T-cell (primary cell): ENCODE measurements at regions not wholly inside any gene's neighbourhood (a gene's known extent, or its start where the extent isn't known, plus 50 kb on each side); places are given as distances from the start of the nearest gene placed in this dataset.

Experiments
- ATAC-seq, 4 experiments: fragments of 200-7000 bp in 3 of 4; fragments of 150-1000 bp in 1 of 4; cut with Tn5 transposase; replicated peaks in 1 of 4; 1 replicate in 3 of 4; 2 replicates in 1 of 4; pipeline ENCODE4 v1.10.0; 2021; ENCODE audit warnings: moderate library complexity in 3 of 4, mild to moderate bottlenecking in 2 of 4, moderate number of reproducible peaks in 1 of 4
- CTCF ChIA-PET, 2 donors: fragments of 300-600 bp; sonication (Branson Sonifier 250); formaldehyde crosslinking; loops; one replicate each; lab custom pipeline; 2022; ENCODE audit warnings: antibody characterized with exemption in 2 of 2; lab: Charles Lee
- POLR2A ChIA-PET, 2 donors: fragments of 300-600 bp; sonication (Branson Sonifier 250); formaldehyde crosslinking; loops; one replicate each; lab custom pipeline; 2022; ENCODE audit warnings: antibody characterized with exemption in 2 of 2; lab: Charles Lee
- DNase-seq, 35 experiments: peaks; one replicate each; pipeline versions ENCODE4 v3.0.0 to v3.0.0-alpha.2; 2013 to 2023
- H3K27ac ChIP-seq: one replicate; pipeline ENCODE4 v1.5.1; 2013; ENCODE audit warnings: low read length
- H3K27me3 ChIP-seq, 2 experiments: replicated peaks in 1 of 2; 1 replicate in 1 of 2; 2 replicates in 1 of 2; pipeline versions ENCODE4 v1.6.1 to v1.7.0; 2013; ENCODE audit warnings: low read length in 1 of 2, mixed read lengths in 1 of 2; ENCODE audit not compliant: control insufficient read depth in 2 of 2, insufficient read depth in 2 of 2; ENCODE audit errors: extremely low read depth in 1 of 2
- H3K36me3 ChIP-seq, 2 donors: 1 replicate in 1 of 2; 2 replicates in 1 of 2; pipeline versions ENCODE4 v1.6.1 to v1.7.0; 2013; ENCODE audit warnings: low read length in 1 of 2; ENCODE audit not compliant: control insufficient read depth in 2 of 2, insufficient read depth in 1 of 2; ENCODE audit errors: extremely low read depth in 1 of 2
- H3K4me1 ChIP-seq, 2 experiments: 1 replicate in 1 of 2; 2 replicates in 1 of 2; pipeline versions ENCODE4 v1.6.1 to v1.7.0; 2013; ENCODE audit warnings: low read length in 2 of 2, mixed read lengths in 1 of 2; ENCODE audit not compliant: insufficient read depth in 2 of 2, control insufficient read depth in 1 of 2; ENCODE audit errors: extremely low read depth in 1 of 2
- H3K4me3 ChIP-seq, 2 donors: 1 replicate in 1 of 2; 2 replicates in 1 of 2; pipeline versions ENCODE4 v1.5.1 to v1.7.0; 2013; ENCODE audit warnings: mild to moderate bottlenecking in 2 of 2, low read length in 1 of 2, moderate library complexity in 1 of 2; ENCODE audit not compliant: control insufficient read depth in 1 of 2; ENCODE audit errors: extremely low read depth in 1 of 2
- H3K9me3 ChIP-seq: 2 replicates; pipeline ENCODE4 v1.7.0; 2013
- H3K27ac Mint-ChIP-seq, 2 donors: one replicate each; pipeline ENCODE4 v1.8.0; 2020 to 2021; ENCODE audit warnings: mild to moderate bottlenecking in 2 of 2, mixed read lengths in 2 of 2
- H3K27me3 Mint-ChIP-seq, 2 donors: one replicate each; pipeline ENCODE4 v1.8.0; 2021 to 2022; ENCODE audit warnings: mixed read lengths in 2 of 2
- H3K36me3 Mint-ChIP-seq: one replicate; pipeline ENCODE4 v1.8.0; 2021; ENCODE audit warnings: mixed read lengths
- H3K4me1 Mint-ChIP-seq, 3 donors: one replicate each; pipeline ENCODE4 v1.8.0; 2020 to 2022; ENCODE audit warnings: mixed read lengths in 3 of 3, mild to moderate bottlenecking in 1 of 3
- H3K4me3 Mint-ChIP-seq, 3 donors: one replicate each; pipeline ENCODE4 v1.8.0; 2020 to 2022; ENCODE audit warnings: mild to moderate bottlenecking in 3 of 3, mixed read lengths in 3 of 3, moderate library complexity in 3 of 3
- H3K9me3 Mint-ChIP-seq, 3 donors: one replicate each; pipeline ENCODE4 v1.8.0; 2020 to 2022; ENCODE audit warnings: mixed read lengths in 3 of 3
- WGBS: methylation state at CpG from one replicate; pipeline ENCODE4 v1.1.5; 2013; ENCODE audit warnings: missing lambda C conversion rate; ENCODE audit not compliant: insufficient coverage; 5-methylcytosine and 5-hydroxymethylcytosine counted together

DNA sequence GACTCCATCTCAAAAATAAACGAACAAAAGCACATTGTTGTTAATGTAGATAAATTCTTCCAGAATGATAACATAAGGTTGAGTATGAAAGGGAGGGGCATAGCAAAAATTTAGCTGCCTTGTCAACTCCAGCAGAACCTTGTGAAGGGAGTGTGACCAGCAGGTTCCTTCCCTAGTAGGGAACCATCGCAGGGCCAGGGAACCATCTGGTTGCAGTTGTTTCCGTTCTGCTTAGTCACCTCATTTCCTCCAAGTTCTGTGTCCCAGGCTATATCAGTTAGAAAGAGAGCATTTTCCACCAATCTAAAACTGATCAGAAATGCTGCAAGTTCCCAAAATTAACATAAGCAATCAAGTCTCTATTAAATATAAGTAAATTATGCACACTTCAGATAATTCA, 126.7 kb upstream of the BLID start:
- Histone ChIP-seq H3K4me1 (no peaks in the 10 kb centered on the region), H3K27ac (no peak overlapping the region), H3K9me3 (no peaks in the 10 kb centered on the region), H3K36me3 (no peaks in the 10 kb centered on the region), H3K27me3 (no peaks in the 10 kb centered on the region), H3K4me3 (no peak overlapping the region)
- WGBS, result 20% methylated on average over 2 of the region's 3 CpGs
- ChIA-PET CTCF (no interaction called here), POLR2A (no interaction called here)
- H3K4me3 Mint-ChIP-seq, result no peak overlapping the region
- no peak overlapping the region for H3K27ac Mint-ChIP-seq
- peaks cover 0 to 10% of the 10 kb centered on the region in 2 donors for H3K27me3 Mint-ChIP-seq
- no peaks in the 10 kb centered on the region for H3K4me1 Mint-ChIP-seq
- ATAC-seq, result no peak
- peaks cover 0 to 9% (median 3%) of the 10 kb centered on the region in 3 donors for H3K9me3 Mint-ChIP-seq
- no peaks in the 10 kb centered on the region for H3K36me3 Mint-ChIP-seq
- DNase-seq, result no peak

DNA sequence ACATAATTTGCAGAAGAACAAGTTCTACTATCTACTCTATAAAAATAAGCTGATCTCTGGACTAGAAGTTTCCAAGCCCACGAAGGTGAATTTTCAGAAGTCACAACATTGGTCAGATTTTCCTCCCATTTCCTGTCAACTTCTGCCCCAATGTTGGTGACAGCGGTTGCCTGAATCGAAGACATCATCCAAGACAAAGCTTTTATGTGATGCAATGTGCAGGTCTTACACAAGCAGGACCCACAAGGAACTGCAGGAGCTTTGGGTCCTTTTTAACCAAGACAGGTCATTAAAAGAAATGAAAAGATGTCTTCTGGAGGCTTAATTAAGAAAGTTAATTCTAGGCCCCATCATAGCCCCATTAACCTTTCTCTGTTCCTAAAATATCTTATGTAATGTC, 125.6 kb upstream of the BLID start:
- WGBS, result 67% methylated on average over 1 of the region's 3 CpGs
- Histone ChIP-seq H3K9me3 (no peaks in the 10 kb centered on the region), H3K36me3 (no peaks in the 10 kb centered on the region), H3K4me1 (no peaks in the 10 kb centered on the region), H3K4me3 (no peak overlapping the region), H3K27me3 (no peaks in the 10 kb centered on the region), H3K27ac (no peak overlapping the region)
- no peak for ATAC-seq
- no peak for DNase-seq
- Mint-ChIP-seq H3K9me3 (peaks cover 0 to 9% (median 3%) of the 10 kb centered on the region in 3 donors), H3K36me3 (no peaks in the 10 kb centered on the region), H3K4me1 (no peaks in the 10 kb centered on the region), H3K4me3 (no peak overlapping the region), H3K27me3 (peaks cover 0 to 4% of the 10 kb centered on the region in 2 donors), H3K27ac (no peak overlapping the region)
- ChIA-PET POLR2A (interaction anchor here in 1 of 2 donors (0.5 kb wide), 1 partner anchor 1189 kb away, joined by 3 read pairs; no protein-coding TSS in a partner anchor), CTCF (interaction anchor here in 1 of 2 donors (0.6 kb wide), 1 partner anchor 18 kb away, joined by 7 read pairs; no protein-coding TSS in a partner anchor)

DNA sequence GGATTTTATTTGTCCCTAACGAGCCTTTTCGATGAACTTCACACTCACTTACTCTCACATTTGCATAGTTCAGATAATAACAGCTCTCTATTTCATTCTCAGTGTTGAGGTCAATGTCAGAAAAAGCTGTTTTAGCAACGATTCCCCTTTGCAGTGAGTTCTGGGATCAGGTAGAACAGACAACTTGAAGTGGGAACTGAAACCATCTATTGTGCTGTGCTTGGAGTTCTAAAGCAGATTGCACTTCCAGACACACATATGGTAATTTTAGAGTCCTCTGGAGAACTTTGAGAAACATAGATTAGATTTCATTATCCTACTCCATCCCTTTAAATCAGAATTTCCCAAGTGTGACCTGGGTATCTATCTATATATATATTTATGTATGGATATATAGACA, 124.6 kb upstream of the BLID start:
- Histone ChIP-seq H3K36me3 (no peaks in the 10 kb centered on the region), H3K27me3 (no peaks in the 10 kb centered on the region), H3K4me1 (no peaks in the 10 kb centered on the region), H3K27ac (no peak overlapping the region), H3K9me3 (no peaks in the 10 kb centered on the region), H3K4me3 (no peak overlapping the region)
- H3K27me3 Mint-ChIP-seq, result no peaks in the 10 kb centered on the region
- ATAC-seq (no peak), DNase-seq (no peak)
- no CpG with 5 or more reads among the region's 3 CpGs for WGBS
- H3K27ac Mint-ChIP-seq, result no peak overlapping the region
- no peaks in the 10 kb centered on the region for H3K36me3 Mint-ChIP-seq
- ChIA-PET POLR2A (no interaction called here), CTCF (no interaction called here)
- H3K4me3 Mint-ChIP-seq, result no peak overlapping the region
- H3K9me3 Mint-ChIP-seq, result peaks cover 0 to 6% (median 3%) of the 10 kb centered on the region in 3 donors
- no peaks in the 10 kb centered on the region for H3K4me1 Mint-ChIP-seq

DNA sequence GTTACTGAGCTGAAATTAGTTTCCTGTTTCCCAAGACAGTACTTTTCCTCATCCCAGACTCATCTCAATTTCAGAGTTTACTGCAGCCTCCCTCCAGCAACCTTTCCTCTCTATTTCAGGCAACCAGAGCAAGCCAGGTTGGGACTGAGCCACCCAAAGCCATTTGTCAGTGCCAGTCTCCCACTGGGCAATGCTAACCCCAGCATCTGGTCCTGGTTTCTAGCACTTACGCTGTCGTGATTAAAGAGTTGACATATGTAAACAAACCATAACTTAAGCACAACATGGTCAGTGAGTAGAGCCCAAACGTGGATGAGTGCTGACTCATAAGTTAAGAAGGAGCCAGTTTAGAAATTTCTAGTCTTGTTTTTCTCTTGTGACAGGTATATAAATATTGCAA, 119.6 kb upstream of the BLID start:
- no CpG with 5 or more reads among the region's 3 CpGs for WGBS
- no peaks in the 10 kb centered on the region for H3K4me1 Mint-ChIP-seq
- no peaks in the 10 kb centered on the region for H3K4me1 ChIP-seq
- H3K9me3 Mint-ChIP-seq, result peaks cover 0 to 6% (median 3%) of the 10 kb centered on the region in 3 donors
- ChIA-PET CTCF (no interaction called here), POLR2A (no interaction called here)
- no peaks in the 10 kb centered on the region for H3K36me3 Mint-ChIP-seq
- no peak overlapping the region for H3K27ac ChIP-seq
- H3K9me3 ChIP-seq, result no peaks in the 10 kb centered on the region
- H3K27me3 Mint-ChIP-seq, result no peaks in the 10 kb centered on the region
- H3K36me3 ChIP-seq, result no peaks in the 10 kb centered on the region
- H3K4me3 Mint-ChIP-seq, result no peak overlapping the region
- no peak overlapping the region for H3K4me3 ChIP-seq
- DNase-seq (no peak), ATAC-seq (no peak)
- H3K27ac Mint-ChIP-seq, result no peak overlapping the region
- H3K27me3 ChIP-seq, result no peaks in the 10 kb centered on the region

DNA sequence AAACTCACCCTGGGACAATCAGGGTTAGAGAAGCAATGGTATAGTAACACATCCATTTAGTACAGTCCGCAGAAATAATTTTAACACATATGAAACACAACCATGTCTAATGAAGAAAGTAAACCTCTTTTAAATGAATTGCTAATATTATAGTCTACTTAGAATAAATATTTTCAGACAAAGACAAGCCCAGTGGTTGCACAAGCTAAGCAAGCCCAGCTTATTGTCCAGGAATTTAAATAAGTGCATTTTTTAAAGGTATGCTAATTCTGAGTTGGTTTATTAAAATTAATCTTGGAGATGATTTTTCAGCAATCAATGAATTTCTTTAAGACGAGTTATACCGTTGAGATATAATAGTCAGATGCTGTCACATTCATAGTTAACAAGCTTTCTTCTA, 118.8 kb upstream of the BLID start:
- ATAC-seq (no peak), DNase-seq (no peak)
- WGBS, result no CpG with 5 or more reads among the region's 3 CpGs
- H3K4me1 ChIP-seq, result no peaks in the 10 kb centered on the region
- H3K4me3 Mint-ChIP-seq, result no peak overlapping the region
- no peaks in the 10 kb centered on the region for H3K36me3 Mint-ChIP-seq
- no peaks in the 10 kb centered on the region for H3K27me3 Mint-ChIP-seq
- H3K27me3 ChIP-seq, result no peaks in the 10 kb centered on the region
- no peak overlapping the region for H3K27ac ChIP-seq
- no peaks in the 10 kb centered on the region for H3K36me3 ChIP-seq
- no peak overlapping the region for H3K27ac Mint-ChIP-seq
- peaks cover 0 to 6% (median 3%) of the 10 kb centered on the region in 3 donors for H3K9me3 Mint-ChIP-seq
- no peaks in the 10 kb centered on the region for H3K4me1 Mint-ChIP-seq
- ChIA-PET CTCF (interaction anchor here in 1 of 2 donors (0.6 kb wide), 1 partner anchor 53 kb away, joined by 3 read pairs; no protein-coding TSS in a partner anchor), POLR2A (no interaction called here)
- no peak overlapping the region for H3K4me3 ChIP-seq
- H3K9me3 ChIP-seq, result no peaks in the 10 kb centered on the region

DNA sequence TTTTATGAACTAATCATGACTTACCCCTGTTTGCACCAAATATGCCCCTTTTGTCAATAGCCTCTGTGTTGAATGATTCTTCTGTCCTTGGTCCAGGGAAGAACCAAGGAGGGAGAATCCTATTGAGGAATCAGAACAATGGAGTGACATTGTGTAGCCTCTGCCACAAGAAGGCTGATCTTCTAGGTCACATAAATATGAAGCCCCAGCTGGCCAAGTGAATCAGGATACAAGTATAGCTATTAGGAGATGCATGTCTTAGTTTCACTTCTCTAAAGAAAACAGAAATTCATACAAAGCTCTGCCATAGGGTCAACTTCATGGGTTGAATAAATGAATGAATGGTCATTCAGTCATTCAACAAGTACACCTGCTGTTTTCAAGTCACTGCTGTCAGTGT, 118.2 kb upstream of the BLID start:
- no peak for DNase-seq
- Mint-ChIP-seq H3K27ac (no peak overlapping the region), H3K36me3 (no peaks in the 10 kb centered on the region), H3K9me3 (peaks cover 0 to 6% (median 3%) of the 10 kb centered on the region in 3 donors), H3K4me1 (no peaks in the 10 kb centered on the region), H3K27me3 (no peaks in the 10 kb centered on the region), H3K4me3 (no peak overlapping the region)
- no peaks in the 10 kb centered on the region for H3K36me3 ChIP-seq
- no peak for ATAC-seq
- CTCF ChIA-PET, result interaction anchor here in 1 of 2 donors (0.6 kb wide), 1 partner anchor 53 kb away, joined by 3 read pairs; no protein-coding TSS in a partner anchor
- no peaks in the 10 kb centered on the region for H3K9me3 ChIP-seq
- H3K27me3 ChIP-seq, result no peaks in the 10 kb centered on the region
- no peak overlapping the region for H3K4me3 ChIP-seq
- H3K27ac ChIP-seq, result no peak overlapping the region
- POLR2A ChIA-PET, result no interaction called here
- no peaks in the 10 kb centered on the region for H3K4me1 ChIP-seq

DNA sequence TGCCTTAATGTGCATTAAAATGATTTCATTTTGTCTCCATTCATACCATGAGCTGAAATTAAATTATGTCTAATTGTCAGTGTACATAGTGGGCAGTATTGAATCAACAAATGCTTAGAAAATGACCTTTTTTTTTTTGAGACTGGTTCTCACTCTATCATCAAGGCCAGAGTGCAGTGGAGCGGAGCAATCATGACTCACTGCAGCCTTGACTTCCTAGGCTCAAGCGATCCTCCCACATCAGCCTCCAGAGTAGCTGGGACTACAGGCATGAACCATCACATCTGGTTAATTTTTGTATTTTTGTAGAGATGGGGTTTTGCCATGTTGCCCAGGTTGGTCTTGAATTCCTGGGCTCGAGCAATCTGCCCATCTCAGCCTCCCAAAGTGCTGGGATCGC, 117.0 kb upstream of the BLID start:
- no peak for ATAC-seq
- H3K36me3 ChIP-seq, result no peaks in the 10 kb centered on the region
- no peak overlapping the region for H3K27ac ChIP-seq
- ChIA-PET POLR2A (no interaction called here), CTCF (no interaction called here)
- no peak overlapping the region for H3K27ac Mint-ChIP-seq
- DNase-seq, result no peak
- no CpG with 5 or more reads among the region's 4 CpGs for WGBS
- H3K36me3 Mint-ChIP-seq, result no peaks in the 10 kb centered on the region
- no peaks in the 10 kb centered on the region for H3K9me3 Mint-ChIP-seq
- H3K27me3 ChIP-seq, result no peaks in the 10 kb centered on the region
- no peak overlapping the region for H3K4me3 Mint-ChIP-seq
- H3K4me1 ChIP-seq, result no peaks in the 10 kb centered on the region
- H3K4me1 Mint-ChIP-seq, result no peaks in the 10 kb centered on the region
- peaks cover 0 to under 1% of the 10 kb centered on the region in 2 donors for H3K27me3 Mint-ChIP-seq
- no peaks in the 10 kb centered on the region for H3K9me3 ChIP-seq
- H3K4me3 ChIP-seq, result no peak overlapping the region
